HepG2 (cell line): ENCODE measurements at regions not wholly inside any gene's neighbourhood (a gene's known extent, or its start where the extent isn't known, plus 50 kb on each side); places are given as distances from the start of the nearest gene placed in this dataset.
"Not testable (repeated sequence)": the region's sequence is repeated elsewhere in the genome, so short reads cannot be mapped to it uniquely, and the experiment has no call there.

ENCODE experiments used
- ATAC-seq: fragments of 200-7000 bp; cut with Tn5 transposase; 3 replicates; pipeline ENCODE4 v1.9.1; 2020; ENCODE audit warnings: mild to moderate bottlenecking, moderate library complexity
- BruUV-seq: library from RNA; stranded (reverse); fragments of 400-500 nt; replicated peaks from 2 replicates; lab custom pipeline; 2021; lab: Mats Ljungman, UMichigan
- CTCF ChIA-PET: fragments of 300-600 bp; formaldehyde crosslinking; extraction: SDS; loops from one replicate; lab custom pipeline; 2021; ENCODE audit warnings: low total read pairs, inconsistent platforms, low intra/inter-chr PET ratio; lab: Yijun Ruan, JAX
- POLR2A ChIA-PET: fragments of 350-600 bp; sonication (Branson Sonifier 250); formaldehyde crosslinking; loops from one replicate; lab custom pipeline; 2020; ENCODE audit warnings: antibody characterized with exemption, inconsistent platforms; lab: Yijun Ruan, JAX
- DNase-seq: peaks from one replicate; pipeline ENCODE4 v3.0.0-alpha.2; 2015; ENCODE audit warnings: low spot score
- FAIRE-seq: peaks from 3 replicates; lab custom pipeline; 2011; peaks lifted over from hg19 to GRCh38; lab: Jason Lieb, UNC
- H2AFZ ChIP-seq: one replicate; pipeline ENCODE4 v1.6.1; 2011; ENCODE audit warnings: low read length, inconsistent platforms
- H3K27ac ChIP-seq: fragments of 300-600 bp; 3 replicates; pipeline ENCODE4 v1.8.0; 2011; ENCODE audit warnings: mixed run types, mild to moderate bottlenecking, mixed read lengths, low read length, inconsistent platforms; ENCODE audit not compliant: insufficient read depth; ENCODE audit errors: extremely low read length
- H3K27me3 ChIP-seq, 2 experiments: fragments of 200-600 bp in 1 of 2; 2 replicates in 1 of 2; 3 replicates in 1 of 2; pipeline versions ENCODE4 v1.6.0 to v1.8.0; 2011; ENCODE audit warnings: low read length in 2 of 2, mild to moderate bottlenecking in 2 of 2, moderate library complexity in 2 of 2, inconsistent platforms in 1 of 2; ENCODE audit not compliant: insufficient read depth in 2 of 2, control insufficient read depth in 1 of 2
- H3K36me3 ChIP-seq, 2 experiments: fragments of 200-600 bp in 1 of 2; replicated peaks in 1 of 2; 2 replicates in 1 of 2; 3 replicates in 1 of 2; pipeline versions ENCODE4 v1.5.1 to v1.8.0; 2011; ENCODE audit warnings: low read length in 2 of 2, inconsistent platforms in 1 of 2; ENCODE audit not compliant: insufficient read depth in 2 of 2, control insufficient read depth in 1 of 2
- H3K4me1 ChIP-seq: 2 replicates; pipeline ENCODE4 v1.5.1; 2012; ENCODE audit warnings: low read length, inconsistent platforms; ENCODE audit not compliant: insufficient read depth
- H3K4me2 ChIP-seq: 2 replicates; pipeline ENCODE4 v1.6.0; 2011; ENCODE audit warnings: low read depth, low read length, inconsistent platforms
- H3K4me3 ChIP-seq, 3 experiments: fragments of 200-600 bp in 1 of 3; sonication (generic), shearing (Covaris generic) in 1 of 3; replicated peaks in 1 of 3; 2 replicates each; pipeline ENCODE4 v1.5.1; 2011 to 2016; ENCODE audit warnings: low read length in 3 of 3, inconsistent platforms in 2 of 3, low read depth in 2 of 3, mild to moderate bottlenecking in 2 of 3, control low read depth in 1 of 3, mixed read lengths in 1 of 3; ENCODE audit not compliant: insufficient read depth in 1 of 3
- H3K79me2 ChIP-seq: one replicate; pipeline ENCODE4 v1.6.1; 2011; ENCODE audit warnings: low read length, inconsistent platforms; ENCODE audit not compliant: insufficient read depth
- H3K9ac ChIP-seq: 2 replicates; pipeline ENCODE4 v1.6.0; 2011; ENCODE audit warnings: mild to moderate bottlenecking, low read depth, low read length, inconsistent platforms; ENCODE audit not compliant: insufficient read depth
- H3K9me3 ChIP-seq: 2 replicates; pipeline ENCODE4 v1.5.1; 2012; ENCODE audit warnings: mild to moderate bottlenecking, low read length
- H4K20me1 ChIP-seq: 2 replicates; pipeline ENCODE4 v1.6.0; 2011; ENCODE audit warnings: inconsistent platforms, mild to moderate bottlenecking, low read length, moderate library complexity; ENCODE audit not compliant: insufficient read depth
- RAD51 ChIP-seq: fragments of 450-650 bp; IDR thresholded peaks from 2 replicates; pipeline ENCODE4 v1.6.1; 2016; ENCODE audit warnings: borderline replicate concordance
- WGBS: methylation state at CpG from one replicate; pipeline ENCODE4 v1.1.6; 2017; ENCODE audit warnings: low lambda C conversion rate; 5-methylcytosine and 5-hydroxymethylcytosine counted together
- in situ Hi-C: cut with HindIII; loops from 2 replicates; pipeline ENCODE4 v1.10.0; 2017; ENCODE audit warnings: low pct_unique_long_range_greater_than_20kb; ENCODE audit not compliant: extremely low pct_ligation_motif_present
- intact Hi-C: fragments of 100-400 bp; cut with micrococcal nuclease; formaldehyde crosslinking; loops from one replicate; pipeline ENCODE4 v1.10.0; 2022; ENCODE audit not compliant: unreplicated experiment
- TF ChIP-seq, protein P1 (sequence below): sonication (generic); formaldehyde crosslinking; IDR thresholded peaks from 2 replicates; pipeline ENCODE4 v1.5.1; 2020; ENCODE audit warnings: missing genetic modification reagents, mild to moderate bottlenecking, borderline replicate concordance

DNA sequence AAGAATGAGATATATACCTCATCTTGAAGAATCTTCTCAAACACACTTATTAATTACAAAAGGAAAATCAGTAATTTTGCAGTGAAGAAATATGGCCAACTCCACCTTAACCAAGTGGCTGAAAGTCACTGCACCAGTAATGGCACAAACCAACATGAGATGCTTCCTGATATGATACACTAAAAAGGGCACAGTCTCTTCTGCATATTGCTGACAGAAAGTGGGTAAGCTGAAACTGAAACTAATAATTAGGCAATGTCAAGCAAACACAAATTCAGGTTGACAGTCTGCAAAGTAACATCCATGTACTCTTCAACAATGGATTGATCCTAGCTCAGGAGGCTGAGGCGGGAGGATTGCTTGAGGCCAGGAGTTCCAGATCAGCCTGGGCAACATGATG is 56.1 kb downstream of the ZNF22 start:
- DNase-seq, H3K27me3 ChIP-seq, H2AFZ ChIP-seq, H3K4me1 ChIP-seq, intact Hi-C loops, H3K36me3 ChIP-seq, FAIRE-seq, CTCF ChIA-PET, H3K4me2 ChIP-seq, ATAC-seq, POLR2A ChIA-PET, H3K9me3 ChIP-seq, H3K9ac ChIP-seq, H3K4me3 ChIP-seq, in situ Hi-C loops, H3K27ac ChIP-seq, H4K20me1 ChIP-seq, BruUV-seq, H3K79me2 ChIP-seq: not testable (repeated sequence)
- WGBS = 88% methylated on average over 1 of the region's 1 CpG

- BruUV-seq = no TSS peak
- CTCF ChIA-PET = no interaction called here
- in situ Hi-C loops (no loop called here), intact Hi-C loops (no loop called here)
- no peaks in the 10 kb centered on the region for H3K79me2 ChIP-seq
- H3K4me3 ChIP-seq = no peak overlapping the region
- no peaks in the 10 kb centered on the region; a peak in 1 of 5 replicates for H3K27me3 ChIP-seq
- H3K4me1 ChIP-seq = no peaks in the 10 kb centered on the region
- no peaks in the 10 kb centered on the region for H3K9me3 ChIP-seq
- H3K27ac ChIP-seq = no peak overlapping the region
- no peaks in the 10 kb centered on the region for H3K36me3 ChIP-seq
- no peak overlapping the region for H3K4me2 ChIP-seq
- FAIRE-seq (no peak), DNase-seq (no peak), ATAC-seq (no peak)
- H4K20me1 ChIP-seq = no peaks in the 10 kb centered on the region
- TF ChIP-seq RAD51 = 0 out of 2 replicates have a peak, but pooled peaks have one; percentile 20
- TF ChIP-seq, protein P1, sequence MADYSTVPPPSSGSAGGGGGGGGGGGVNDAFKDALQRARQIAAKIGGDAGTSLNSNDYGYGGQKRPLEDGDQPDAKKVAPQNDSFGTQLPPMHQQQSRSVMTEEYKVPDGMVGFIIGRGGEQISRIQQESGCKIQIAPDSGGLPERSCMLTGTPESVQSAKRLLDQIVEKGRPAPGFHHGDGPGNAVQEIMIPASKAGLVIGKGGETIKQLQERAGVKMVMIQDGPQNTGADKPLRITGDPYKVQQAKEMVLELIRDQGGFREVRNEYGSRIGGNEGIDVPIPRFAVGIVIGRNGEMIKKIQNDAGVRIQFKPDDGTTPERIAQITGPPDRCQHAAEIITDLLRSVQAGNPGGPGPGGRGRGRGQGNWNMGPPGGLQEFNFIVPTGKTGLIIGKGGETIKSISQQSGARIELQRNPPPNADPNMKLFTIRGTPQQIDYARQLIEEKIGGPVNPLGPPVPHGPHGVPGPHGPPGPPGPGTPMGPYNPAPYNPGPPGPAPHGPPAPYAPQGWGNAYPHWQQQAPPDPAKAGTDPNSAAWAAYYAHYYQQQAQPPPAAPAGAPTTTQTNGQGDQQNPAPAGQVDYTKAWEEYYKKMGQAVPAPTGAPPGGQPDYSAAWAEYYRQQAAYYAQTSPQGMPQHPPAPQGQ (CRISPR knock-in tag) = no peak
- WGBS = 68% methylated on average over 1 of the region's 1 CpG
- H2AFZ ChIP-seq = no peak overlapping the region
- POLR2A ChIA-PET = no interaction called here
- H3K9ac ChIP-seq = no peak overlapping the region
Measured at GRCh38 chr10:45058580-45058979, 57.9 kb downstream of the ZNF22 start.
